Stomach (tissue), 4 donors: ENCODE measurements at regions not wholly inside any gene's neighbourhood (a gene's known extent, or its start where the extent isn't known, plus 50 kb on each side); places are given as distances from the start of the nearest gene placed in this dataset.

Experiments
- CTCF ChIP-seq, 7 experiments: fragments of 450-650 bp in 4 of 7; fragments of 200-600 bp in 3 of 7; sonication (generic) in 3 of 7; IDR thresholded peaks; one replicate each; pipeline ENCODE4 v1.5.1; 2016 to 2019; ENCODE audit warnings: antibody characterized with exemption in 7 of 7, control low read depth in 2 of 7, mild to moderate bottlenecking in 1 of 7
- EP300 ChIP-seq: sonication (generic); formaldehyde crosslinking; IDR thresholded peaks from one replicate; pipeline ENCODE4 v1.6.1; 2017; ENCODE audit warnings: antibody characterized with exemption
- POLR2AphosphoS5 ChIP-seq, 3 donors: sonication (generic); formaldehyde crosslinking; IDR thresholded peaks; one replicate each; pipeline ENCODE4 v1.6.1; 2016; ENCODE audit warnings: antibody characterized with exemption in 3 of 3

DNA sequence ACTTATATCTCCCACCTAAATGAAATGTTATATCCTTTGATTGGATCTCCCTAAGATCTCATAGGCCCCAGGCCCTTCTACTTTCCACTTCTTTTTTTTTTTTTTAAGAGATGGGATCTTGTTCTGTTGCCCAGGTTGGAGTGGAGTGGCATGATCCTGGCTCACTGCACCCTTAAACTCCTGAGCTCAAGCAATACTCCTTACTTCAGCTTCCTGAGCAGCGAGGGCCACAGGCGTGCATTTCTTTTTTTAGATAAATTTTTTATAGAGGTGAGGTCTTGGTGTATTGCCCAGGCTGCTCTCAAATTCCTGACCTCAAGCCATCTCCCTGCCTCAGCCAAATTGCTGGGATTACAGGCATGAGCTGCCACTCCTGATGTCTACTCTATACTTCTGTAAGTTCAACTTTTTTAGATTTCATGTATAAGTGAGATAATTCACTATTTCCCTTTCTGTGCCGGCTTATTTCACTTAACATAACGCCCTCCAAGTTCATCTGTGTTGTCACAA lies 987.5 kb upstream of the NCAM2 start:
- no peak for TF ChIP-seq EP300
- TF ChIP-seq CTCF (IDR thresholded peaks at IDR 0.05), result no peak
- TF ChIP-seq POLR2AphosphoS5 (IDR thresholded peaks at IDR 0.05), result no peak
